ENCODE measurements at regions not wholly inside any gene's neighbourhood (a gene's known extent, or its start where the extent isn't known, plus 50 kb on each side); places are given as distances from the start of the nearest gene placed in this dataset.

- Mint-ChIP-seq H3K27ac (no peak overlapping the region), H3K4me1 (no peaks in the 10 kb centered on the region), H3K36me3 (ENCODE audit: low read depth) (no peaks in the 10 kb centered on the region), H3K27me3 (ENCODE audit: insufficient read depth) (no peaks in the 10 kb centered on the region), H3K4me3 (no peak overlapping the region), H3K9me3 (peaks cover 9% of the 10 kb centered on the region)
- 95 to 100% methylated on average over 1 to 2 of the region's 3 CpGs for WGBS, 2 experiments (ENCODE audit: insufficient coverage in 1 of 2, insufficient read length in 1 of 2)
- no peak for DNase-seq
- H3K36me3 ChIP-seq (ENCODE audit: control insufficient read depth, insufficient read depth, low read length) = no peaks in the 10 kb centered on the region
- TF ChIP-seq CTCF (conservative IDR thresholded peaks at IDR 0.05) = no peak
- H3K9me3 ChIP-seq (ENCODE audit: control insufficient read depth, low read length) = peaks cover 3% of the 10 kb centered on the region
- no peak overlapping the region for H3K27ac ChIP-seq (ENCODE audit: low read depth, low read length)
- no peak overlapping the region for H3K9ac ChIP-seq (ENCODE audit: extremely low read depth, low read length, poor library complexity, severe bottlenecking)
- H3K27me3 ChIP-seq (ENCODE audit: control insufficient read depth, insufficient read depth, low read length, poor library complexity, severe bottlenecking) = no peaks in the 10 kb centered on the region
- H3K4me3 ChIP-seq (ENCODE audit: low read length) = no peak overlapping the region
- H3K4me1 ChIP-seq (ENCODE audit: control insufficient read depth, insufficient read depth, low read length) = no peaks in the 10 kb centered on the region
Measured at GRCh38 chr4:164060456-164060855, 566.0 kb downstream of the TMA16 start.

- Mint-ChIP-seq H3K27ac (no peak overlapping the region), H3K9me3 (peaks cover 37% of the 10 kb centered on the region), H3K27me3 (ENCODE audit: insufficient read depth) (no peaks in the 10 kb centered on the region), H3K36me3 (ENCODE audit: low read depth) (peaks cover 7% of the 10 kb centered on the region), H3K4me1 (no peaks in the 10 kb centered on the region), H3K4me3 (no peak overlapping the region)
- no peak overlapping the region for H3K9ac ChIP-seq (ENCODE audit: extremely low read depth, low read length, poor library complexity, severe bottlenecking)
- no peak for DNase-seq
- H3K27me3 ChIP-seq (ENCODE audit: control insufficient read depth, insufficient read depth, low read length, poor library complexity, severe bottlenecking) = no peaks in the 10 kb centered on the region
- TF ChIP-seq CTCF (conservative IDR thresholded peaks at IDR 0.05) = no peak
- 96 to 97% methylated on average over 6 to 18 of the region's 18 CpGs for whole genome bisulfite sequencing, 2 experiments (ENCODE audit: insufficient coverage in 1 of 2, insufficient read length in 1 of 2)
- H3K27ac ChIP-seq (ENCODE audit: low read depth, low read length) = no peak overlapping the region
- H3K36me3 ChIP-seq (ENCODE audit: control insufficient read depth, insufficient read depth, low read length) = no peaks in the 10 kb centered on the region
- no peak overlapping the region for H3K4me3 ChIP-seq (ENCODE audit: low read length)
- H3K4me1 ChIP-seq (ENCODE audit: control insufficient read depth, insufficient read depth, low read length) = no peaks in the 10 kb centered on the region
- H3K9me3 ChIP-seq (ENCODE audit: control insufficient read depth, low read length) = peaks cover 25% of the 10 kb centered on the region
Measured at GRCh38 chr4:164068392-164068791, 573.9 kb downstream of the TMA16 start.

- Mint-ChIP-seq H3K4me3 (no peak overlapping the region), H3K27ac (no peak overlapping the region), H3K36me3 (ENCODE audit: low read depth) (peaks cover 7% of the 10 kb centered on the region), H3K9me3 (peaks cover 28% of the 10 kb centered on the region), H3K4me1 (no peaks in the 10 kb centered on the region), H3K27me3 (ENCODE audit: insufficient read depth) (no peaks in the 10 kb centered on the region)
- no peak for TF ChIP-seq CTCF (conservative IDR thresholded peaks at IDR 0.05)
- Histone ChIP-seq H3K27ac (ENCODE audit: low read depth, low read length) (no peak overlapping the region), H3K9me3 (ENCODE audit: control insufficient read depth, low read length) (peaks cover 22% of the 10 kb centered on the region), H3K4me3 (ENCODE audit: low read length) (no peak overlapping the region), H3K4me1 (ENCODE audit: control insufficient read depth, insufficient read depth, low read length) (no peaks in the 10 kb centered on the region), H3K36me3 (ENCODE audit: control insufficient read depth, insufficient read depth, low read length) (no peaks in the 10 kb centered on the region), H3K27me3 (ENCODE audit: control insufficient read depth, insufficient read depth, low read length, poor library complexity, severe bottlenecking) (no peaks in the 10 kb centered on the region), H3K9ac (ENCODE audit: extremely low read depth, low read length, poor library complexity, severe bottlenecking) (no peak overlapping the region)
- 74 to 89% methylated on average over 3 of the region's 4 CpGs for WGBS, 2 experiments (ENCODE audit: insufficient coverage in 1 of 2, insufficient read length in 1 of 2)
- no peak for DNase-seq
Measured at GRCh38 chr4:164070625-164071024, 576.1 kb downstream of the TMA16 start.
